NB4 (cell line): ENCODE measurements at regions not wholly inside any gene's neighbourhood (a gene's known extent, or its start where the extent isn't known, plus 50 kb on each side); places are given as distances from the start of the nearest gene placed in this dataset.

ENCODE experiments used
- DNase-seq: peaks from one replicate; pipeline ENCODE4 v3.0.0; 2010; ENCODE audit warnings: low read depth
- H3K4me3 ChIP-seq: one replicate; pipeline ENCODE4 v1.5.1; 2011; ENCODE audit warnings: mild to moderate bottlenecking, low read depth, low read length, moderate library complexity
- MYC ChIP-seq: IDR thresholded peaks from 2 replicates; pipeline ENCODE4 v1.6.1; 2011; ENCODE audit warnings: low read depth, low read length
- POLR2A ChIP-seq: IDR thresholded peaks from 2 replicates; pipeline ENCODE4 v1.6.1; 2011; ENCODE audit warnings: mild to moderate bottlenecking; ENCODE audit not compliant: insufficient read length; ENCODE audit errors: extremely low read depth
- TF ChIP-seq, protein P1 (sequence below): IDR thresholded peaks from one replicate; pipeline ENCODE4 v1.5.1; 2012; ENCODE audit warnings: low read depth, low read length
- TF ChIP-seq, protein P2 (sequence below): IDR thresholded peaks from 2 replicates; pipeline ENCODE4 v1.6.1; 2011; ENCODE audit warnings: low read depth, low read length

- H3K4me3 ChIP-seq, result no peak overlapping the region
- no peak for DNase-seq
- no peak for TF ChIP-seq MYC
These were observed 658.4 kb upstream of the MBL2 start for GRCh38 chr10:53430974-53431373.

- TF ChIP-seq POLR2A (no peak), MYC (no peak)
- TF ChIP-seq, protein P1, sequence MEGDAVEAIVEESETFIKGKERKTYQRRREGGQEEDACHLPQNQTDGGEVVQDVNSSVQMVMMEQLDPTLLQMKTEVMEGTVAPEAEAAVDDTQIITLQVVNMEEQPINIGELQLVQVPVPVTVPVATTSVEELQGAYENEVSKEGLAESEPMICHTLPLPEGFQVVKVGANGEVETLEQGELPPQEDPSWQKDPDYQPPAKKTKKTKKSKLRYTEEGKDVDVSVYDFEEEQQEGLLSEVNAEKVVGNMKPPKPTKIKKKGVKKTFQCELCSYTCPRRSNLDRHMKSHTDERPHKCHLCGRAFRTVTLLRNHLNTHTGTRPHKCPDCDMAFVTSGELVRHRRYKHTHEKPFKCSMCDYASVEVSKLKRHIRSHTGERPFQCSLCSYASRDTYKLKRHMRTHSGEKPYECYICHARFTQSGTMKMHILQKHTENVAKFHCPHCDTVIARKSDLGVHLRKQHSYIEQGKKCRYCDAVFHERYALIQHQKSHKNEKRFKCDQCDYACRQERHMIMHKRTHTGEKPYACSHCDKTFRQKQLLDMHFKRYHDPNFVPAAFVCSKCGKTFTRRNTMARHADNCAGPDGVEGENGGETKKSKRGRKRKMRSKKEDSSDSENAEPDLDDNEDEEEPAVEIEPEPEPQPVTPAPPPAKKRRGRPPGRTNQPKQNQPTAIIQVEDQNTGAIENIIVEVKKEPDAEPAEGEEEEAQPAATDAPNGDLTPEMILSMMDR, result no peak
- TF ChIP-seq, protein P2, sequence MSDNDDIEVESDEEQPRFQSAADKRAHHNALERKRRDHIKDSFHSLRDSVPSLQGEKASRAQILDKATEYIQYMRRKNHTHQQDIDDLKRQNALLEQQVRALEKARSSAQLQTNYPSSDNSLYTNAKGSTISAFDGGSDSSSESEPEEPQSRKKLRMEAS, result no peak
- DNase-seq, result no peak
- H3K4me3 ChIP-seq, result no peak overlapping the region
These were observed 657.7 kb upstream of the MBL2 start for GRCh38 chr10:53430127-53430891.

GRCh38 chr10:53422223-53422888, 649.8 kb upstream of the MBL2 start:
- H3K4me3 ChIP-seq, result no peak overlapping the region
- TF ChIP-seq POLR2A (no peak), MYC (no peak)
- TF ChIP-seq, protein P1, result no peak
- TF ChIP-seq, protein P2, result no peak
- DNase-seq, result no peak

GRCh38 chr10:53412651-53413050, 640.1 kb upstream of the MBL2 start:
- no peak for DNase-seq

GRCh38 chr10:53406532-53406931, 633.9 kb upstream of the MBL2 start:
- no peak overlapping the region for H3K4me3 ChIP-seq
- TF ChIP-seq, protein P1, result no peak
- no peak for DNase-seq

More at GRCh38 chr10:53412651-53413050, 640.1 kb upstream of the MBL2 start:
- no peak overlapping the region for H3K4me3 ChIP-seq
- TF ChIP-seq, protein P2, result no peak
- TF ChIP-seq POLR2A (no peak), MYC (no peak)
- TF ChIP-seq, protein P1, result no peak

DNA sequence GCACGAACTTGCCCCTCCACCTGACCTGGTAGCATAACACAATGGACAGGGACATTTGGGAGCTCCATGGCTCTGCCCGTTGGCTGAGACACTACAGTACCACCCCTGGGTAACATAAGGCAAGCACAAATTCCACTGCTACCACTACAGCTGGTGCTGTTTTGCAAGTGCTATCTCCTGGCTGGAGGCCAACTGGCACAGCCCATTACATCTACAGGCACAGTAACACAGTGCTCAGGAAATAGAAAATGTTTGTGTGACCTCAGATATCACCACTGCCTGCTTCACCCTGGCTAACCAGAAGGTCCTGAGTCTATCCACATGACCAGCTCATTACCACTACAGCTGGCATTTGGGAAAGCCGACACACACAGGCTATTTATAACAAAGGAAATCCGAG, 631.1 kb upstream of the MBL2 start:
- DNase-seq, result no peak
- H3K4me3 ChIP-seq, result no peak overlapping the region
- TF ChIP-seq, protein P1, result no peak
- TF ChIP-seq, protein P2, result no peak
- TF ChIP-seq MYC (no peak), POLR2A (no peak)
